ENCODE measurements at regions not wholly inside any gene's neighbourhood (a gene's known extent, or its start where the extent isn't known, plus 50 kb on each side); places are given as distances from the start of the nearest gene placed in this dataset.
A peak's percentile ranks its signal among the peaks of the same experiment; 100 is the strongest.
"Not testable (repeated sequence)": the region's sequence is repeated elsewhere in the genome, so short reads cannot be mapped to it uniquely, and the experiment has no call there.

GRCh38 chr4:9604893-9605190 is 160.6 kb downstream of the DEFB131A start:
- Mint-ChIP-seq H3K4me1 (peaks cover 33 to 55% (median 44%) of the 10 kb centered on the region in 4 donors), H3K4me3 (peak overlapping the region; percentile 87 to 95 (median 93)), H3K27ac (peak overlapping the region; percentile 93 to 99 (median 99))
- CTCF ChIA-PET (ENCODE audit: partially characterized antibody); H3K9me3 ChIP-seq (ENCODE audit: control insufficient read depth in 1 of 2, low read length in 2 of 2); H3K9me3 Mint-ChIP-seq; H3K36me3 Mint-ChIP-seq; H3K27me3 ChIP-seq (ENCODE audit: insufficient read depth, low read length); H3K36me3 ChIP-seq (ENCODE audit: insufficient read depth, low read length); H3K27me3 Mint-ChIP-seq: not testable (repeated sequence)
- peak in 4 of 5 donors; percentile 12 to 42 (median 32) for DNase-seq
- Histone ChIP-seq H3K4me3 (ENCODE audit: low read length in 2 of 2) (peak overlapping the region in 1 of 2 donors; percentile 57), H3K4me1 (ENCODE audit: insufficient read depth, low read length) (peaks cover 19% of the 10 kb centered on the region), H3K27ac (ENCODE audit: low read depth, low read length) (peak overlapping the region; percentile 68)
- intact Hi-C loops (cut with micrococcal nuclease), result loop anchor here (10.0 kb wide), 1 partner anchor 510 kb away; the partner anchor contains the start of gene WDR1
- POLR2A ChIA-PET (ENCODE audit: partially characterized antibody), result interaction anchor here (1.5 to 1.6 kb wide), 2 partner anchors 87 to 512 kb away, joined by 11 to 13 read pairs; partner anchors contain the start of gene WDR1

- no peaks in the 10 kb centered on the region for H3K27me3 Mint-ChIP-seq
- DNase-seq, result no peak
- H3K9me3 Mint-ChIP-seq, result peaks cover 0 to 1% (median 0%) of the 10 kb centered on the region in 8 donors
- no peak overlapping the region for H3K27ac Mint-ChIP-seq
- H3K4me1 ChIP-seq (ENCODE audit: insufficient read depth, low read length), result peaks cover 18% of the 10 kb centered on the region
- no peaks in the 10 kb centered on the region for H3K36me3 ChIP-seq (ENCODE audit: insufficient read depth, low read length)
- H3K27ac ChIP-seq (ENCODE audit: low read depth, low read length), result no peak overlapping the region
- ChIA-PET CTCF (ENCODE audit: partially characterized antibody) (no interaction called here), POLR2A (ENCODE audit: partially characterized antibody) (no interaction called here)
- no peaks in the 10 kb centered on the region for H3K9me3 ChIP-seq (ENCODE audit: control insufficient read depth in 1 of 2, low read length in 2 of 2)
- peak overlapping the region in 1 of 8 donors; percentile 23 for H3K4me3 Mint-ChIP-seq
- H3K4me1 Mint-ChIP-seq, result peaks cover 17 to 34% (median 27%) of the 10 kb centered on the region in 4 donors
- H3K4me3 ChIP-seq (ENCODE audit: low read length in 2 of 2), result no peak overlapping the region
- H3K36me3 Mint-ChIP-seq, result no peaks in the 10 kb centered on the region
- intact Hi-C loops (cut with micrococcal nuclease), result loop anchor here (10.0 kb wide), 1 partner anchor 507 kb away; the partner anchor contains the start of gene WDR1
- H3K27me3 ChIP-seq (ENCODE audit: insufficient read depth, low read length), result no peaks in the 10 kb centered on the region
Observed at GRCh38 chr4:9608300-9608699, 164.1 kb downstream of the DEFB131A start.

GRCh38 chr4:9610321-9610720 is 166.1 kb downstream of the DEFB131A start:
- H3K27ac Mint-ChIP-seq; intact Hi-C loops (cut with micrococcal nuclease); H3K36me3 Mint-ChIP-seq; POLR2A ChIA-PET (ENCODE audit: partially characterized antibody); H3K4me3 Mint-ChIP-seq; DNase-seq; H3K9me3 Mint-ChIP-seq; H3K4me3 ChIP-seq (ENCODE audit: low read length in 2 of 2); H3K4me1 ChIP-seq (ENCODE audit: insufficient read depth, low read length); H3K36me3 ChIP-seq (ENCODE audit: insufficient read depth, low read length); H3K27me3 ChIP-seq (ENCODE audit: insufficient read depth, low read length); H3K27ac ChIP-seq (ENCODE audit: low read depth, low read length); CTCF ChIA-PET (ENCODE audit: partially characterized antibody); H3K9me3 ChIP-seq (ENCODE audit: control insufficient read depth in 1 of 2, low read length in 2 of 2); H3K27me3 Mint-ChIP-seq: not testable (repeated sequence)
- H3K4me1 Mint-ChIP-seq, result peaks cover 9 to 16% (median 13%) of the 10 kb centered on the region in 4 donors

GRCh38 chr4:9611101-9611500 is 166.9 kb downstream of the DEFB131A start:
- Histone ChIP-seq H3K27me3 (ENCODE audit: insufficient read depth, low read length) (no peaks in the 10 kb centered on the region), H3K36me3 (ENCODE audit: insufficient read depth, low read length) (no peaks in the 10 kb centered on the region), H3K27ac (ENCODE audit: low read depth, low read length) (no peak overlapping the region), H3K9me3 (ENCODE audit: control insufficient read depth in 1 of 2, low read length in 2 of 2) (no peaks in the 10 kb centered on the region), H3K4me1 (ENCODE audit: insufficient read depth, low read length) (no peaks in the 10 kb centered on the region), H3K4me3 (ENCODE audit: low read length in 2 of 2) (no peak overlapping the region)
- ChIA-PET CTCF (ENCODE audit: partially characterized antibody) (no interaction called here), POLR2A (ENCODE audit: partially characterized antibody) (no interaction called here)
- H3K4me3 Mint-ChIP-seq, result no peak overlapping the region
- H3K36me3 Mint-ChIP-seq, result no peaks in the 10 kb centered on the region
- intact Hi-C loops (cut with micrococcal nuclease), result no loop called here
- peaks cover 2 to 8% (median 5%) of the 10 kb centered on the region in 4 donors for H3K4me1 Mint-ChIP-seq
- no peak for DNase-seq
- H3K27ac Mint-ChIP-seq, result peak overlapping the region in 1 of 7 donors; percentile 71
- H3K9me3 Mint-ChIP-seq, result peaks cover 0 to 1% (median 0%) of the 10 kb centered on the region in 8 donors
- no peaks in the 10 kb centered on the region for H3K27me3 Mint-ChIP-seq

GRCh38 chr4:9636411-9636810 is 145.0 kb upstream of the DRD5 start:
- H3K9me3 ChIP-seq (ENCODE audit: control insufficient read depth in 1 of 2, low read length in 2 of 2); H3K27ac ChIP-seq (ENCODE audit: low read depth, low read length); H3K4me3 Mint-ChIP-seq; H3K4me1 ChIP-seq (ENCODE audit: insufficient read depth, low read length); intact Hi-C loops (cut with micrococcal nuclease); H3K36me3 ChIP-seq (ENCODE audit: insufficient read depth, low read length); DNase-seq; H3K27me3 ChIP-seq (ENCODE audit: insufficient read depth, low read length); H3K4me3 ChIP-seq (ENCODE audit: low read length in 2 of 2); CTCF ChIA-PET (ENCODE audit: partially characterized antibody); H3K27me3 Mint-ChIP-seq; H3K27ac Mint-ChIP-seq; H3K4me1 Mint-ChIP-seq; H3K9me3 Mint-ChIP-seq; POLR2A ChIA-PET (ENCODE audit: partially characterized antibody); H3K36me3 Mint-ChIP-seq: not testable (repeated sequence)

- H3K9me3 ChIP-seq (ENCODE audit: control insufficient read depth in 1 of 2, low read length in 2 of 2); H3K36me3 Mint-ChIP-seq; H3K4me1 ChIP-seq (ENCODE audit: insufficient read depth, low read length); H3K27ac ChIP-seq (ENCODE audit: low read depth, low read length); H3K4me1 Mint-ChIP-seq; H3K27ac Mint-ChIP-seq; H3K36me3 ChIP-seq (ENCODE audit: insufficient read depth, low read length); POLR2A ChIA-PET (ENCODE audit: partially characterized antibody); H3K4me3 ChIP-seq (ENCODE audit: low read length in 2 of 2); intact Hi-C loops (cut with micrococcal nuclease); H3K9me3 Mint-ChIP-seq; H3K27me3 ChIP-seq (ENCODE audit: insufficient read depth, low read length); H3K27me3 Mint-ChIP-seq: not testable (repeated sequence)
- H3K4me3 Mint-ChIP-seq, result peak overlapping the region in 1 of 8 donors; percentile 59
- CTCF ChIA-PET (ENCODE audit: partially characterized antibody), result interaction anchor here (0.9 to 1.0 kb wide), 2 partner anchors 127 to 128 kb away, joined by 3 to 12 read pairs; no protein-coding TSS in a partner anchor
- DNase-seq, result peak in 4 of 5 donors; percentile 20 to 42 (median 28)
Observed at GRCh38 chr4:9659678-9660077, 121.8 kb upstream of the DRD5 start.

- H3K27me3 ChIP-seq (ENCODE audit: insufficient read depth, low read length); H3K4me3 Mint-ChIP-seq; H3K27ac Mint-ChIP-seq; H3K9me3 ChIP-seq (ENCODE audit: control insufficient read depth in 1 of 2, low read length in 2 of 2); H3K27me3 Mint-ChIP-seq; H3K4me1 ChIP-seq (ENCODE audit: insufficient read depth, low read length); H3K27ac ChIP-seq (ENCODE audit: low read depth, low read length); CTCF ChIA-PET (ENCODE audit: partially characterized antibody); POLR2A ChIA-PET (ENCODE audit: partially characterized antibody); intact Hi-C loops (cut with micrococcal nuclease); H3K4me3 ChIP-seq (ENCODE audit: low read length in 2 of 2); H3K9me3 Mint-ChIP-seq; H3K4me1 Mint-ChIP-seq; H3K36me3 ChIP-seq (ENCODE audit: insufficient read depth, low read length); H3K36me3 Mint-ChIP-seq; DNase-seq: not testable (repeated sequence)
Observed at GRCh38 chr4:9660955-9661354, 120.5 kb upstream of the DRD5 start.

- H3K27ac ChIP-seq (ENCODE audit: low read depth, low read length); CTCF ChIA-PET (ENCODE audit: partially characterized antibody); H3K27ac Mint-ChIP-seq; H3K4me3 ChIP-seq (ENCODE audit: low read length in 2 of 2); H3K36me3 ChIP-seq (ENCODE audit: insufficient read depth, low read length); DNase-seq; H3K27me3 ChIP-seq (ENCODE audit: insufficient read depth, low read length); H3K9me3 Mint-ChIP-seq; H3K4me1 Mint-ChIP-seq; H3K4me3 Mint-ChIP-seq; intact Hi-C loops (cut with micrococcal nuclease); H3K9me3 ChIP-seq (ENCODE audit: control insufficient read depth in 1 of 2, low read length in 2 of 2); H3K36me3 Mint-ChIP-seq; POLR2A ChIA-PET (ENCODE audit: partially characterized antibody); H3K4me1 ChIP-seq (ENCODE audit: insufficient read depth, low read length): not testable (repeated sequence)
- peaks cover 7 to 14% of the 10 kb centered on the region in 2 donors for H3K27me3 Mint-ChIP-seq
Observed at GRCh38 chr4:9670725-9671124, 110.7 kb upstream of the DRD5 start.
